ENCODE measurements at regions not wholly inside any gene's neighbourhood (a gene's known extent, or its start where the extent isn't known, plus 50 kb on each side); places are given as distances from the start of the nearest gene placed in this dataset.

GRCh38 chr5:165626161-165626560 is 2120.7 kb downstream of the MAT2B start:
- TF ChIP-seq CTCF (IDR thresholded peaks at IDR 0.05; ENCODE audit: poor library complexity) (no peak), EZH2 (IDR thresholded peaks at IDR 0.05; ENCODE audit: borderline replicate concordance) (no peak)

All from hepatocyte (in vitro differentiated cells).